ENCODE measurements at regions not wholly inside any gene's neighbourhood (a gene's known extent, or its start where the extent isn't known, plus 50 kb on each side); places are given as distances from the start of the nearest gene placed in this dataset.

DNA sequence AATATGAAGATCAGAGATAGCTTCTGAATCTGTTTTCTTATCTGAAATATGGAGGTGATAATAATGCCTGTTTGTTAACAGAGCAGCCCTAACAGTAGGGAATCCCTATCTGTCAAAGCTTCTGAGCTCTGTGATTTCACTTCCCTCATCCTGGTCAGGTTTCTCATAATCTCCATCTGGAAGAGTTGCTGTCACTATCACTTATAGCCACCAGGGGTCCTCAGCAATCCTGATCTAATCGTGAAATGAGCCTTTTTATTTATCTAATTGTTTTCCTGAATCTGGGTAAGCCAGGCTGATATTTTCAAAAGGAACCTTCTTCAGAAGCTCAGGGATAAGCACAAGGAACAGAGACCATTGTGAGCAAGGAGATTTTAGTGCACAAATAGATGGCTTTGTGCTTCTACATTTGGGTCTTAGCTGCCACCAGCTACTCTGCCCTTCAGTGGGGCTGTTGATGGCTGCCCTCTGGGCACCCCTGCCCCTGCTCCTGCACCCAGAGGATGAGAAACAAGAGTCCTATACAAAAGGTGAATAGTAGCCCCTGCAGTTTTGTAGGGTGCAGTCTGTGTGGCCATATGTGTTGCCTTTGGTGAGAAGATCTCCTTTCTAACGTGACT, 196.4 kb upstream of the RADX start:
- Histone ChIP-seq H3K4me1 (ENCODE audit: control insufficient read depth, insufficient read depth, low read length, poor library complexity, severe bottlenecking) (no peaks in the 10 kb centered on the region), H3K27me3 (replicated peaks; ENCODE audit: control insufficient read depth, insufficient read depth, low read length, poor library complexity, severe bottlenecking) (no peaks in the 10 kb centered on the region), H3K27ac (ENCODE audit: insufficient read depth, low read length, poor library complexity, severe bottlenecking) (no peak overlapping the region), H3K4me3 (ENCODE audit: insufficient read depth, low read depth, low read length, poor library complexity, severe bottlenecking) (no peak overlapping the region), H3K36me3 (ENCODE audit: control insufficient read depth, insufficient read depth, low read length) (no peaks in the 10 kb centered on the region), H3K9me3 (ENCODE audit: control insufficient read depth, low read length) (no peaks in the 10 kb centered on the region)
- DNase-seq = no peak

DNA sequence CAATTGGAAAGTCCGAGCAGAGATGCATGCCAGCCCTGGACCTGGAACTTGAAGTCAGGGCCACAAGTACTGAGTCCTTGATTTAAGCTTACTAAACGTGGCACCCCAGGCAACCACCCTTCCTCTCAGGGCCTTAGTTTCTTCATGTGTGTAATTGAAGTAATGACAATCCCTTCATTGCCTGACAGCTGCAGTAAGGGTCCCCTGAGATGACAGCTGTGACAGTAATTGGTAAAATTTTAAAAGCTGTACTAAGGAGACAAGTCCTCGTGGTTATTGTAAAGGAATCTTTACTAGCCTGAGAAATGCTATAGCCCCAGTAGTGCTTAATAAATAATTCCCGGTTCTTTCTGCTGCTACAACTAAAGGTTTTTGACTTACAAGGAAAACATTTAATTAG, 175.1 kb upstream of the RADX start:
- Histone ChIP-seq H3K9me3 (ENCODE audit: control insufficient read depth, low read length) (no peaks in the 10 kb centered on the region), H3K27me3 (replicated peaks; ENCODE audit: control insufficient read depth, insufficient read depth, low read length, poor library complexity, severe bottlenecking) (no peaks in the 10 kb centered on the region), H3K4me3 (ENCODE audit: insufficient read depth, low read depth, low read length, poor library complexity, severe bottlenecking) (no peak overlapping the region), H3K36me3 (ENCODE audit: control insufficient read depth, insufficient read depth, low read length) (no peaks in the 10 kb centered on the region), H3K27ac (ENCODE audit: insufficient read depth, low read length, poor library complexity, severe bottlenecking) (no peak overlapping the region), H3K4me1 (ENCODE audit: control insufficient read depth, insufficient read depth, low read length, poor library complexity, severe bottlenecking) (no peaks in the 10 kb centered on the region)
- DNase-seq = no peak

DNA sequence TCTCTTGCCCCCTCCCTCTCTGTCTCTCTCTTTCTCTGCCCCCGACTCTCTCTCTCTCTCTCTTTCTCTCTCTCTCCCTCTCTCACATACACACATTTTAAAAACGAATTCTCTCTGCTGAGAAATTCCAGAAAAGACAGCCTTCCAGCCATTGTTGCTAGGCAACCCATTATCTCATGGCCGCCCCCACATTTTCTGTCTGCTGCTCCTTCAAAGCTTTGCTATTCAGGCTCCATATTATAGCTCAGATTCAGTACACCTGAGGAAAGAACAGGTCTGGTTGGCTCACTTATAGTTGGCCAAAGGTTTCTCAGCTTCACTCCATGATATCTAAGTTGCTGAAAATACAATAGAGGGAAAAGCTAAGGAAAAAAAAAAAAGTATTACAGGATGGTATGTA, 174.4 kb upstream of the RADX start:
- Histone ChIP-seq H3K27ac (ENCODE audit: insufficient read depth, low read length, poor library complexity, severe bottlenecking) (no peak overlapping the region), H3K36me3 (ENCODE audit: control insufficient read depth, insufficient read depth, low read length) (no peaks in the 10 kb centered on the region), H3K9me3 (ENCODE audit: control insufficient read depth, low read length) (no peaks in the 10 kb centered on the region), H3K4me3 (ENCODE audit: insufficient read depth, low read depth, low read length, poor library complexity, severe bottlenecking) (no peak overlapping the region), H3K4me1 (ENCODE audit: control insufficient read depth, insufficient read depth, low read length, poor library complexity, severe bottlenecking) (no peaks in the 10 kb centered on the region), H3K27me3 (replicated peaks; ENCODE audit: control insufficient read depth, insufficient read depth, low read length, poor library complexity, severe bottlenecking) (no peaks in the 10 kb centered on the region)
- no peak for DNase-seq

DNA sequence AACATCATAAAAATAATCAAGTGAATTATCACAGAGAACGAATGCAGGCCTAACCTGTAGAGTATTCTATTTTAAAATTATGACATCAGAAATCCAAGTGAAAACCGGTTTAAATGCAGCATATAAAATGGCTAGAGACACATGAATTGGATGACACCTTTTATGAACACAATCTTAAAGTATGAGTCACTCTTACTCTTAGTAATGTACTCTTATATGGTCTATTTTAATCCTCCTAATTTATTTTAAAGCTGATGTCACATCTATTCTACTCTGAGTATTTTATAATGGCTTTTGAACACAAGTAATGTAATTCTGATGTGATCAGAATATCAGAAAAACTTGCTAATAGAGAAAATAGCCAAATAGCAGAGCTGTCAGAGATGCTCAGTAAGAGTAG, 161.4 kb upstream of the RADX start:
- Histone ChIP-seq H3K9me3 (ENCODE audit: control insufficient read depth, low read length) (no peaks in the 10 kb centered on the region), H3K4me3 (ENCODE audit: insufficient read depth, low read depth, low read length, poor library complexity, severe bottlenecking) (no peak overlapping the region), H3K27ac (ENCODE audit: insufficient read depth, low read length, poor library complexity, severe bottlenecking) (no peak overlapping the region), H3K27me3 (replicated peaks; ENCODE audit: control insufficient read depth, insufficient read depth, low read length, poor library complexity, severe bottlenecking) (no peaks in the 10 kb centered on the region), H3K4me1 (ENCODE audit: control insufficient read depth, insufficient read depth, low read length, poor library complexity, severe bottlenecking) (no peaks in the 10 kb centered on the region), H3K36me3 (ENCODE audit: control insufficient read depth, insufficient read depth, low read length) (no peaks in the 10 kb centered on the region)
- DNase-seq = no peak

DNA sequence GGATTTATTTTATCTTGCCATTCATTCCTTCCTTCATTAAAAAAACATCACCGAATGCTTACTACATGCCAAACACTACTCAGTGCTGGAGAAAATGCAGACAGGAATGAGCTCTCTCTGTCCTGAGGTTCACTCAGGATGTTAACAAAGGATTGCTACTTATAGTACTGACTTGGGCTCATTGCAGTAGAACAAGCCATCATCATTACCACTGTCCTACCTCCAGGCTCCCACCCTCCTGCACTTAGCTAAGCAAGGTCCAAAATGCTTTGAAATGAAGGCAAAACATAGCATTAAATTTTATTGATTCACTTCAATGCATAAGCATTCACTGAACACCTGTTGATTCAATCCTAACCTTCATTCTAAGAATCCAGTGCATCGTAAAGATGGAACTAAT, 159.8 kb upstream of the RADX start:
- Histone ChIP-seq H3K4me1 (ENCODE audit: control insufficient read depth, insufficient read depth, low read length, poor library complexity, severe bottlenecking) (no peaks in the 10 kb centered on the region), H3K36me3 (ENCODE audit: control insufficient read depth, insufficient read depth, low read length) (no peaks in the 10 kb centered on the region), H3K4me3 (ENCODE audit: insufficient read depth, low read depth, low read length, poor library complexity, severe bottlenecking) (no peak overlapping the region), H3K9me3 (ENCODE audit: control insufficient read depth, low read length) (no peaks in the 10 kb centered on the region), H3K27me3 (replicated peaks; ENCODE audit: control insufficient read depth, insufficient read depth, low read length, poor library complexity, severe bottlenecking) (no peaks in the 10 kb centered on the region), H3K27ac (ENCODE audit: insufficient read depth, low read length, poor library complexity, severe bottlenecking) (no peak overlapping the region)
- DNase-seq = no peak

DNA sequence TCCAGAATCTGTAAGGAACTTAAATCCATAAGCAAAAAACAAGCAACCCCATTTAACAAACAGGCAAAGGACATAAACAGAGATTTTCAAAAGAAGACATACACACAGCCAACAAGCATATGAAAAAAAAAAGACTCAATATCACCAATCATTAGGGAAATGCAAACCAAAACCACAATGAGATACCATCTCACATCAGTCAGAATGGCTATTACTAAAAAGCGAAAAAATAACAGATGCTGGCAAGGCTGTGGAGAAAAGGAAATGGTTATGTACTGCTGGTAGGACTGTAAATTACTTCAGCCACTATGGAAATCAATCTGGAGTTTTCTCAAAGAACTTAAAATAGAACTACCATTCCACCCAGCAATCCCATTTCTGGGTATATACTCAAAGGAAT, 156.8 kb upstream of the RADX start:
- no peak overlapping the region for H3K4me3 ChIP-seq (ENCODE audit: insufficient read depth, low read depth, low read length, poor library complexity, severe bottlenecking)
- H3K27me3 ChIP-seq (replicated peaks; ENCODE audit: control insufficient read depth, insufficient read depth, low read length, poor library complexity, severe bottlenecking) = no peaks in the 10 kb centered on the region
- H3K9me3 ChIP-seq (ENCODE audit: control insufficient read depth, low read length) = no peaks in the 10 kb centered on the region
- H3K27ac ChIP-seq (ENCODE audit: insufficient read depth, low read length, poor library complexity, severe bottlenecking) = no peak overlapping the region
- DNase-seq = no peak
- H3K36me3 ChIP-seq (ENCODE audit: control insufficient read depth, insufficient read depth, low read length) = no peaks in the 10 kb centered on the region
- no peaks in the 10 kb centered on the region for H3K4me1 ChIP-seq (ENCODE audit: control insufficient read depth, insufficient read depth, low read length, poor library complexity, severe bottlenecking)

DNA sequence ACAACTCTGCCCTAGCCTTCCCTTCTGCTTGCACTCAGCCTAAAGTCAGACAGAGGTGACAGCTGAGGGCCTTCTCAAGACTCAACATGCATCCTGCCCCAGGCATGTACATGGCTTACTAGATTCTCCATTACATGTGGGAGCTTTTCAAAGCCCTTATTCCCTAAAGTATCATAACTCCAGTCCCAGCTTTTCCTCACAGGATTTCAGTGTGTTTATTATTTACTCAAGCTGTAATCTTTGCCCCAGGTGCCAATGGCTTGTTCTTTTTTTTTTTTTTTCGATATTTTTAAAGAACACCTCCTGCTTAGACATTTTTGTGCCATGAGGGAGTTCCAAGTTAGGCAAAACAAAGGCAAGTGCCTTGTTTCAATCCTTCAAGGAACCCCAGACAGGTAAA, 154.0 kb upstream of the RADX start:
- H3K9me3 ChIP-seq (ENCODE audit: control insufficient read depth, low read length) = no peaks in the 10 kb centered on the region
- H3K27me3 ChIP-seq (replicated peaks; ENCODE audit: control insufficient read depth, insufficient read depth, low read length, poor library complexity, severe bottlenecking) = no peaks in the 10 kb centered on the region
- DNase-seq = no peak
- H3K4me3 ChIP-seq (ENCODE audit: insufficient read depth, low read depth, low read length, poor library complexity, severe bottlenecking) = no peak overlapping the region
- H3K4me1 ChIP-seq (ENCODE audit: control insufficient read depth, insufficient read depth, low read length, poor library complexity, severe bottlenecking) = no peaks in the 10 kb centered on the region
- no peak overlapping the region for H3K27ac ChIP-seq (ENCODE audit: insufficient read depth, low read length, poor library complexity, severe bottlenecking)
- H3K36me3 ChIP-seq (ENCODE audit: control insufficient read depth, insufficient read depth, low read length) = no peaks in the 10 kb centered on the region

DNA sequence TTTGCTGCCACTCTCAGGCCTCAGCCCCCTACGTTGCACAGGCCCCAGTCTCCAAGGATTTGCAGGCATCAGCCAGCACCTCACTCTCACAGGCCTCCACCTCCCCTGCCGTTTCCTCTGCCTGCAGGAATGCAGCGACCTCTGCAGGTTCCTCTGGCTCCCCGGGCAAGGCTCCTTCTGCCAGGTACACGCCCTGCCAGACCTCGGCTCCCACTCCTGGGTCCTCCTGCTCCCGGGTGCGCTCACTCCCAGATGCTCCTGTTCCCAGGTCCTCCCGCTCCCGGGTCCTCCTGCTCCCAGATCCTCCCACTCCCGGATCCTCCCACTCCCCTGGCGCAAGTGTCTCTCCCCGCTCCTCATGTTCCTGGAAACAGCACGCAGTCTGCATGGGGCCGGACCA, 144.4 kb upstream of the RADX start:
- Histone ChIP-seq H3K4me3 (ENCODE audit: insufficient read depth, low read depth, low read length, poor library complexity, severe bottlenecking) (no peak overlapping the region), H3K27ac (ENCODE audit: insufficient read depth, low read length, poor library complexity, severe bottlenecking) (no peak overlapping the region), H3K36me3 (ENCODE audit: control insufficient read depth, insufficient read depth, low read length) (no peaks in the 10 kb centered on the region), H3K9me3 (ENCODE audit: control insufficient read depth, low read length) (no peaks in the 10 kb centered on the region), H3K27me3 (replicated peaks; ENCODE audit: control insufficient read depth, insufficient read depth, low read length, poor library complexity, severe bottlenecking) (no peaks in the 10 kb centered on the region), H3K4me1 (ENCODE audit: control insufficient read depth, insufficient read depth, low read length, poor library complexity, severe bottlenecking) (no peaks in the 10 kb centered on the region)
- no peak for DNase-seq

DNA sequence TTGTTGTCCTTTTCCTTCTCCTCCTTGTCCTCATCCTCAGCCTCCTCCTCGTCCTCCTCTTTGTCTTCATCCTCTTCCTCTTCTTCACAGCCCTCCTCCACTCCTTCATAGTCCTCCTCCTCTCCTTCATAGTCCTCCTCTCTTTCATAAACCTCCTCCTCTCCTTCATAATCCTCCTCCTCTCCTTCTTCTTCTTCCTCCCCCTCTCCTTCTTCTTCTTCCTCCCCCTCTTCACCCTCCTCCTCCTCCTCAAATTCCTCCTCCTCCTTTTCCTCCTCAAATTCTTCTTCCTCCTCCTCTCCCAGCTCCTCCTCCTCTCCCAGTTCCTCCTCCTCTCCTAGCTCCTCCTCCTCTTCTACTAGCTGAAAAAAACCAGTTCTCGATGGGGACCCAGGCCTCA, 143.8 kb upstream of the RADX start:
- Histone ChIP-seq H3K27ac (ENCODE audit: insufficient read depth, low read length, poor library complexity, severe bottlenecking) (no peak overlapping the region), H3K9me3 (ENCODE audit: control insufficient read depth, low read length) (no peaks in the 10 kb centered on the region), H3K27me3 (replicated peaks; ENCODE audit: control insufficient read depth, insufficient read depth, low read length, poor library complexity, severe bottlenecking) (no peaks in the 10 kb centered on the region), H3K4me3 (ENCODE audit: insufficient read depth, low read depth, low read length, poor library complexity, severe bottlenecking) (no peak overlapping the region), H3K36me3 (ENCODE audit: control insufficient read depth, insufficient read depth, low read length) (no peaks in the 10 kb centered on the region), H3K4me1 (ENCODE audit: control insufficient read depth, insufficient read depth, low read length, poor library complexity, severe bottlenecking) (no peaks in the 10 kb centered on the region)
- no peak for DNase-seq

DNA sequence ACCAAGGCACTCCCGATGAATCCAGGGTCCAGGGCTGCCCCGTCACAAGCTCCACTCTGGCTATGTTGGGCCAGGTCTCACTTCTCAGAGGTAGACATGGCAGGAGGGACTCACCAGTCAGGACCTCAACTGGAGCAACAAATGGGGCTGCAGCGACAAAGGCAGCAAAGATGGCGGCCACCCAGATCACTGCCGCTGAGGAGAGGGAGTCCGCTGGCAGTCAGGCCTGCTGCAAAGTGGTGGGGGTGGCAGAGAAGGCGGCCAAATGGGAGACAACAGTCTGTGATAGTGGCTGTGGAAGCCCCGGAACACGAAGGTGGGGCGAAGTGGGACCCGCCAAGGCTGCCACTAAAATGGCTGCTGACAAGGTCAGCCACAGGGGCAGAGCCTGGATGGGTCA, 143.3 kb upstream of the RADX start:
- Histone ChIP-seq H3K36me3 (ENCODE audit: control insufficient read depth, insufficient read depth, low read length) (no peaks in the 10 kb centered on the region), H3K4me1 (ENCODE audit: control insufficient read depth, insufficient read depth, low read length, poor library complexity, severe bottlenecking) (no peaks in the 10 kb centered on the region), H3K27ac (ENCODE audit: insufficient read depth, low read length, poor library complexity, severe bottlenecking) (no peak overlapping the region), H3K4me3 (ENCODE audit: insufficient read depth, low read depth, low read length, poor library complexity, severe bottlenecking) (no peak overlapping the region), H3K9me3 (ENCODE audit: control insufficient read depth, low read length) (no peaks in the 10 kb centered on the region), H3K27me3 (replicated peaks; ENCODE audit: control insufficient read depth, insufficient read depth, low read length, poor library complexity, severe bottlenecking) (no peaks in the 10 kb centered on the region)
- no peak for DNase-seq

DNA sequence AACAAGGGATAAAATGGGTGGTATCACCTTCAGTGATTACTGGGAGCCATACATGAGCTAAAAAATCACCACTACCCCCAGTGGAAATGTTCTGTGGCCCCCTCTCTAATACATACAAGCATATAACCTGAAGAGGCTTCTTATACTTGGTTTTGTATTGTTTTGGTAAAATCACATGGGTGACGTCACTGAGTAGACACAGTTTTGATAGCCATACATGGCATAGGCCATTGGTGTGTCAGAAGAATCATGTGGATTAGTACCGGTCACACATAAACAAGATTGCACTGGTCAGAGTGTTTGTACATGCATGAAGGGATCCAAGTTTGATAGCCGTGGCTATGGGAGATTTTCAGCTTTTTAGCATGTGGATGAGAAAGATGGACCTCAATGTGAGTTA, 131.9 kb upstream of the RADX start:
- no peak for DNase-seq
- Histone ChIP-seq H3K4me3 (ENCODE audit: insufficient read depth, low read depth, low read length, poor library complexity, severe bottlenecking) (no peak overlapping the region), H3K9me3 (ENCODE audit: control insufficient read depth, low read length) (no peaks in the 10 kb centered on the region), H3K36me3 (ENCODE audit: control insufficient read depth, insufficient read depth, low read length) (no peaks in the 10 kb centered on the region), H3K4me1 (ENCODE audit: control insufficient read depth, insufficient read depth, low read length, poor library complexity, severe bottlenecking) (no peaks in the 10 kb centered on the region), H3K27ac (ENCODE audit: insufficient read depth, low read length, poor library complexity, severe bottlenecking) (no peak overlapping the region), H3K27me3 (replicated peaks; ENCODE audit: control insufficient read depth, insufficient read depth, low read length, poor library complexity, severe bottlenecking) (no peaks in the 10 kb centered on the region)
